Loucy (cell line): ENCODE measurements at regions not wholly inside any gene's neighbourhood (a gene's known extent, or its start where the extent isn't known, plus 50 kb on each side); places are given as distances from the start of the nearest gene placed in this dataset.

Experiments used
- EZH2phosphoT487 ChIP-seq: fragments of 200-600 bp; IDR thresholded peaks from 2 replicates; pipeline ENCODE4 v1.6.1; 2018; ENCODE audit warnings: antibody characterized with exemption, mild to moderate bottlenecking, moderate library complexity, borderline replicate concordance
- TF ChIP-seq, protein P1 (sequence below): fragments of 200-600 bp; sonication (generic); conservative IDR thresholded peaks from 2 replicates; pipeline ENCODE4 v1.5.1; 2014; ENCODE audit warnings: mild to moderate bottlenecking, antibody characterized with exemption, low read length

DNA sequence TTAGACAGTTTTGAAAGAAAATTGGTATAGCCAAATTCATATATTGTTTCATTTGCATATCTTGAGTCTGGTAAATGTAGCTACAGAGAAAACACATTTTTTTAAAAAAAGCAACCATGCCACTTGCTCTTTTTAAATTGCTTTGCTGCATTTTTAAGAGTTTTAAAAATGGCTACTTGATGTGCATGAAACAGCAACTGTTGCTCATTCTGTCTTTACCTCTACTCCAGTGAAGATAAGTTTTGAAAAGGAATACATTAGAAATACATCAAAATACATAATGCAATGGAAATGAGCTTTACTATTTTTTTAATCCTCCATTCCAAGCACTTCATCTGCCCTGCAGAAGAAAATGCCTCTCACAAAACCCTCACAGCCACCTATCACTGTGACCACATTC is 95.5 kb downstream of the IFI44 start:
- TF ChIP-seq EZH2phosphoT487, result no peak
- TF ChIP-seq, protein P1, sequence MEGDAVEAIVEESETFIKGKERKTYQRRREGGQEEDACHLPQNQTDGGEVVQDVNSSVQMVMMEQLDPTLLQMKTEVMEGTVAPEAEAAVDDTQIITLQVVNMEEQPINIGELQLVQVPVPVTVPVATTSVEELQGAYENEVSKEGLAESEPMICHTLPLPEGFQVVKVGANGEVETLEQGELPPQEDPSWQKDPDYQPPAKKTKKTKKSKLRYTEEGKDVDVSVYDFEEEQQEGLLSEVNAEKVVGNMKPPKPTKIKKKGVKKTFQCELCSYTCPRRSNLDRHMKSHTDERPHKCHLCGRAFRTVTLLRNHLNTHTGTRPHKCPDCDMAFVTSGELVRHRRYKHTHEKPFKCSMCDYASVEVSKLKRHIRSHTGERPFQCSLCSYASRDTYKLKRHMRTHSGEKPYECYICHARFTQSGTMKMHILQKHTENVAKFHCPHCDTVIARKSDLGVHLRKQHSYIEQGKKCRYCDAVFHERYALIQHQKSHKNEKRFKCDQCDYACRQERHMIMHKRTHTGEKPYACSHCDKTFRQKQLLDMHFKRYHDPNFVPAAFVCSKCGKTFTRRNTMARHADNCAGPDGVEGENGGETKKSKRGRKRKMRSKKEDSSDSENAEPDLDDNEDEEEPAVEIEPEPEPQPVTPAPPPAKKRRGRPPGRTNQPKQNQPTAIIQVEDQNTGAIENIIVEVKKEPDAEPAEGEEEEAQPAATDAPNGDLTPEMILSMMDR, result no peak
